GM21825 (cell line): ENCODE measurements at regions not wholly inside any gene's neighbourhood (a gene's known extent, or its start where the extent isn't known, plus 50 kb on each side); places are given as distances from the start of the nearest gene placed in this dataset.
"Not testable (repeated sequence)": the region's sequence is repeated elsewhere in the genome, so short reads cannot be mapped to it uniquely, and the experiment has no call there.

Experiments
- ATAC-seq: cut with Tn5 transposase; IDR thresholded peaks from one replicate; pipeline ENCODE4 v1.9.1; 2021; ENCODE audit warnings: mild to moderate bottlenecking, moderate library complexity; ENCODE audit not compliant: unreplicated experiment

DNA sequence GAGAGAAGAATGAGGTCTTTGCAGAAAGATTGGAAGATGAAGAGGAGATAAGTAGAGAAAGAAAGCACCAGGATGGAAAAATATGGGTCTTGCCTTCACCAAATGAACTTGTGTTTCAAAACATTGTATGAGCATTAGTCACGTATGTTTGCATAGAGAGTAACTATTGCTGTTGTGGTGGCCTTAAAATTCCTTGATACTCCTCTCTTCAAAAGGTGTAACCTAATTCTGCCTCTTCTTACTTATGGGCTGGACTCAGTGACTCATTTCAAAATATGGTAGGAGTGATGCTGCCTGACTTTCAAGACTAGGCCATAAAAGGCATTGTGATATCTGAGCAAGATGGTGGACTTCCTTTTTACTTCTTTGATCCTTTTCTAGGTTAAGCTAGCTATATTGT, 228.7 kb upstream of the ZNF385D start:
- no peak for ATAC-seq

DNA sequence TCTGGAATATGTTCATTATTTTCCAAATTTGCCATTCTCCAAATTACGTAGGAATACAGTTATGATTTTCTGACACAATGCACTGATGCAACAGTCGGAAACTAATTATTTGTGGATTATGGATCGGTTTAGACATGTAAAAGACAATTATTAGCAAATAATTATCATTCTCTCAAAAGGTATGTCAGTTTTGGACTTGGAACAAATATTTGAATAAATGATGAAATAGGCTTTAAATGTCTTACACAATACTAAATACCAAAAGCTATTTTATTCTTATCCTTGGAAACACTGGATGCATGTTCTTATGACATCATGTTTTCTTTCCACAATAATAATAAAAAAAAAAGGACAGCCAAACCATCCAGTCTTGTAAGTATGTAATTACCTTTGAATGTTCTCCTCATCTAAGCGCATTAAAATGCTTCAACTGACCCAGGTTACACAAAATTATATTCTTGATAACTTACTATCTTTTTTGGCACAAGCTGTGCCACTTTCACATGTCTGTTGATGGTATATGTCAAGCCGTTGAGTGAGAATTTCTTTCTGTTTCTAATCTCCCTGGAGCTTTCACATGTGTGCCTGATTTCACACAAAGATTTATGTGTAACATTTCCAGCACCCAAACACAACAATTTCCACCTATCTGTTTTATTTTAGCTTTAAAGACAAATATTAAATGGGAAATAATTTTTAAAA, 238.5 kb upstream of the ZNF385D start:
- no peak for ATAC-seq

DNA sequence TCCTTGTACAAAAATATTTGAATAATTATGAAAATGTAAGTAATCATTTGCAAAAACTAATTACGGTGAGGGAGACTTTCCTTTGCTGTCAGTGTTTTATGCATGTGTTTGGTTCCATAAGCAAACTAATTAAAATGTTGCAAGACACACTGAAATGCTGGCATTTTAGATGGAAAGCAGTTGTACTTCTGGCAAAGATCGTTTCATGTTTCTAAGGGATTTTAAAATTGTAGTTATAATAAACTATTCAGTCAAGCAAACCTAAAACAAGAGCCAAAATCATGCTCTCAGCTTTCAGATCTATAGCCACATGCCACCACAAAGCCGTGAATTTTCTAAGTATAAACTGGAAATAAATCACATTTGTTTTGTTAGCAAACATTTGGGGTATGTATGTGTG, 240.1 kb upstream of the ZNF385D start:
- no peak for ATAC-seq

DNA sequence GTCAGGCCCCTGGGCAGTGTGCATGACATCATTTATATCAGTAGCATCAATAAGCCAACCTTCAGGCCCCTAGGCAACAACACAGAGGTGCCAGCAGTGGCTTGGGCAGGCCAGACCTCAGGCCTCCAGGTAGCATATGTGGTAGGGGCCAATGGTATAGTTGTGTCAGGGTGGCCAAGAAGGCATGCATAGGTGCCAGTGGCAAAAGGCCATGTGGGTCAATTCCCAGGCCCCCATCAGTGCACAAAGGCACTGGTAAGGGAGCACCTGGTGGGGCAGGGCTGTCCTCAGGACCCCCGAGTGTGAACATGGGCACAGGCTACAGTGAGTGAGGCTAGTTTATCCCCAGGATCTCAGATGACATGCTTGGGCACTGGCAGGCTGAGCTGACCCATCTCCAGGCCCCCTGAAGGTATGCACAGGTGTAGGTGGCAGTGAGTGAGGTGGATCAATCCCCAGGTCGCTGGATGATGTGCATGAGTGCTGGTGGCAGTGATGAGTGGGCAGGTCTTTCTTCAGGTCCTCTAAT, 244.1 kb upstream of the ZNF385D start:
- no peak for ATAC-seq

DNA sequence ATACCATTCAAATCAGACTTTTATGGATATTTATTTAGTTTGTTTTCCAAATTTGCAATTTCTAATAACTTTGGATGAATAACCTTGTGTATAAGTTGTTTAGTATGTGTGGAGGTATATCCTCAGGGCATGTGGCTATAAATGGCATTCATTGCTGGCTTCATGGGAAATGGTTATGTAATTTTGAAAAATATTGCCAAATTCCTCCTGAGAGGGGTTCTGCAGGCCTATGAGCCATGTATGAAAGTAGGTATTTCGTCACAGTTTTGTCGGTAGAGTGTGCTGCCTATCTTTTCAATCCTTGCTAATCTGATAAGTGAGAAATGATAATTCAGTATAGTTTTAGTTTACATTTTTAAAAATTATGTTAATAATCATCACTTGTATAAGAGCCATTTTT, 256.4 kb upstream of the ZNF385D start:
- ATAC-seq, result no peak

DNA sequence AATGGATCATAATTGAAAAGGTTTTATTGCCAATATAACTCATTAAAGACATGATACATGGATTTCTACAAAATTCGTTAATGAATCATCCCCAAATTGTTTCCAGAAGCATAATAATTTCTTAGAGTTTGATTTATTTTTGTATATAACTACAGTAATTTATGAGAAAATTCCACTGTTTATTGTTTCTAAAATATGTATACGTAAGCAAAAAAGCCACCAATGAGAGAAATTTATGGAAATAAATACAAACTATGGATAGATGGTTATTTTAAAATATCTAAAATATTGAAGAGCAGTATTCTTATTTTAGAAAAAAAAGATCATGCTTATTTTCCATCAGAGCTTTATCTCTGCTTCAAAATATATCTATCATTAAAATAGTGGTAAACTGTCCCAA, 260.0 kb upstream of the ZNF385D start:
- no peak for ATAC-seq

DNA sequence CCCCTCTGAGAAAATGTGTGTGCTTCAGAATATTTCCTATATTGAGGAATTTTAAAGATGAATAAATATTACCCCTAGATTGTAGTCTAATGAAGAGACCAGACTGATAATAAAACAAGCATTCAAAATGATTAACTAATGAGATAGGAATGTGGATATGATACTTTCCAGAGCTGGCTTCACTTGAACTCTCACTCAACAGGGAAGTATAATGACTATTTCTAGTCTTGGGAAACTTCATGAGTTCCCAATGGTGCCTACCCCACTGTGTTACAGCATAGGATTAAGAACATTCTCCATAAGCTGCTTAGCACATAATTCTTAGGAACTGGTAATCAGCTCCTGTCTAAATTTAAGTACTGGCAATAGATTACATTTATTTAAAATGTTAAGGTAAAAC, 261.5 kb upstream of the ZNF385D start:
- no peak for ATAC-seq

DNA sequence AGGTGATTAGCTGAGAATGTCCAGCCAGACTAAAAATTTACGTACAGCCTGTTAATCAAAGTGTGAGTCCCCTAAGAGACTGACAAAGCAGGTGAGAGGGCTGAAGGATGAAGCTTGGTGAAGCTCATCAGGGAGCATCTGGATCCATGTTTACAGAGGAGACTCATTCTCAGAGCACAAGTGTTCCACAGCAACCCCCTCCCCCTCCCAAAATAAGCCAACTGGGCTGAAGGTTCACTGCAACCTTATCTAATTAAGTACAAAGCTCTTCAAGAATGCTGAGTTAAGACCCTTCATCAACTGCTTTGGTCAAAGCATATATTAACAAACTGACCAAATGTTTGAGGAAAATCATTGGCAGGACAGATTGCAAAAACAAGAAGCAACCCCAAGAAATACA, 262.6 kb upstream of the ZNF385D start:
- ATAC-seq, result no peak

DNA sequence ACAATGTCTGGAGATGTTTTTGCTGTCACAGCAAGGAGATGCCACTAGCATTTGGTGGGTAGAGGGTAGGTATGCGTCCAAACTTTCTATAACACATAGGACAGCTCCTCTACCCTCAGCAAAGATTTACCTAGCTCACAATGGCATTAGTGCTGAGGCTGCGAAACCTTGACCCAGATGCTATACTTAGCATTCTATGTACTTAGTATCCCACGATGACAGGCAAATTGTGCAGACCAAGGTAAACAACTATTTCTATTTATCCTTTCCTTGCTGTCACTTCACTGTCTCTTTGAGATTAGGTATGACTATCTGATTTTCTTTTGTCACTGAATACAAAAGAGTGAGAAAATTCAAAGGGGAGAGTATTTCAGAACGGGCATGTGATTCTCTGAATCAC, 265.2 kb upstream of the ZNF385D start:
- ATAC-seq, result no peak

DNA sequence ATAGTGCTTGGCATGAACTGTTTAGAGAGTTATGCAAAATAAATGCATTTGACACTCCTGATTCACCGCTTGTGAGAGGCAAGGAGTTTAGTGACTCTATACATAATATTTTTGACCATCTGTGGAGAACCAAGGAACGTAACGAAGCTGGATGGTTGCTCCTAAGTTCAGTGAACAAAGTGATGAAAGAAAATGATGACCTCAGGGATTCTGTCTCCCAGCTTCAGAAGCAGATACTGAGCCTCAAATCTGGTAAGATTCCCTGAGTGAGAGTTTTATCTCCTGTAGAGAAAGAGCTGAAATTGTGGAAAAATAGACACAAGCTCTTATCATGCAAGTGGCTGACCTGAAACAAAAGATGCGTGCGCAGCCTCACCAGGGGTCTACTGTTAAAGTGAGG, 273.6 kb upstream of the ZNF385D start:
- not testable (repeated sequence) for ATAC-seq

DNA sequence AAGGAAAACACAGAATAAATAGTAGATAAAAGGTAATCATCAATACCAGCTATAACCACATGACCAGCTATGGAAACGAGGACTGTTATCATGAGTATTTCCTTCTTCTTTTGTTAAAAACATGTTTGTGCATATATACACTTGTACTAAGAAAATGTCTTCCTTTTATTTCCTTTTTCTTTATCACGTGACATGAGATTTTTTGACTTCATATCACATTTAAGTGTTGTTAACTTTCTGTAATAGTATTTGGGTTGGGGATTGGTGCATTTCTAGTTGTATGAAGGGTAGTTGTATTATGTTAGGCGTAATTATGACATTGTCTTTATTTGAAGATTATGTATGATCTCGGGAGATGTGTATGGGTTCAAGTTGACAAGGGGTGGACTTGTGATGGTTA, 278.5 kb upstream of the ZNF385D start:
- no peak for ATAC-seq

DNA sequence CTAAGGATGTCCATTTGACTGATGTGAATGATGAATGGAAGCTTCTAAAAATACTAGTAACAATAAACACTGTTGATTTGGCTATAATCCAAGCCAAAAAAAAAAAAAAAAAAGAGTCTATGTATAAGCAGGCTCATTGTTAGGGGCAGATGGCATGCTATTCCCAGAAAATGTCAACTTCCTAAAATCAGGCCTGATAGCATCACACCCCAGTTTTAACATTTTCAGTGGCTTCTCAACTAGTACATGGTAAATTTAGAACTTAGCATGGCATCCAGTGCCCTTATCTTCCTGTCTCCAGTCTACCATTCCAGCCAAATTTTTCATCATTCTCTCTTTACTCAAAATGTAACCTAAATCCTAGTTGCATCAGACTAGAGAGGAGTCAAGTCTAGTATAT, 288.2 kb upstream of the ZNF385D start:
- ATAC-seq, result no peak

DNA sequence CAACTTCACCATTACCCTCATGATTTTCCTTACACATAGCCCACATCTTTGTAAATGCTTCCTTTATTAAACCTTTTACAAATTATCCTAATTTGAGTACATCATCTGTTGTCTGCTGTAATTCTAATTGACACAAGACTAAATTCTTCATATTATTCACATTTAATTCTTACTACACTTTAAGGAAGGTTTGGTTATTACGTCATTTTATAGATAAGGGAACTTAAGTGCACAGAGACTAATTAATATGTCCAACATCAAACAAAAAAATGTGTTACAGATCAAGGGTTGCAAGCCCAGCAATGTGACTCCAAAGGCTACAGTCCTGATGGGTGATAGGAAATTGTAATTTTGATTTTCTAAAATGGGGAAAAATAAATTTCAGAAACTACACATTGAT, 289.1 kb upstream of the ZNF385D start:
- no peak for ATAC-seq

DNA sequence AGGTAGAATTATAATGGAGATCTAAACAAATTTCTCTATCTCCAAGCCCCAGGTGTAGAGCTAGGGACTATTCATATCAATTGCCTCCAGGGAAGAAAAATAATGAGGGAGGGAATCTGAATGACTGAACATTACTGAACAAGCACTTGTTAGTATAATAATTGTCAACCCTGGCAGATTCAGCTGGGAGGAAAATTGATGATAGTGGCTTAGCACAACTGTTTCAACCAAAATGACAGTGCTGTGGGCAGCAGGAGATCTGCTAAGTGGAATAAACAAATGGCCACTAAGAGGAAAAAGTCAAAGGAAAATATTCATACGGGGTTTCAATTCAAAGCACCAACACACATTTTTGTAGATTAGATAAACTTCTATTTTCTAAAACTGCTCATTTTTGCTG, 294.9 kb upstream of the ZNF385D start:
- ATAC-seq, result no peak

DNA sequence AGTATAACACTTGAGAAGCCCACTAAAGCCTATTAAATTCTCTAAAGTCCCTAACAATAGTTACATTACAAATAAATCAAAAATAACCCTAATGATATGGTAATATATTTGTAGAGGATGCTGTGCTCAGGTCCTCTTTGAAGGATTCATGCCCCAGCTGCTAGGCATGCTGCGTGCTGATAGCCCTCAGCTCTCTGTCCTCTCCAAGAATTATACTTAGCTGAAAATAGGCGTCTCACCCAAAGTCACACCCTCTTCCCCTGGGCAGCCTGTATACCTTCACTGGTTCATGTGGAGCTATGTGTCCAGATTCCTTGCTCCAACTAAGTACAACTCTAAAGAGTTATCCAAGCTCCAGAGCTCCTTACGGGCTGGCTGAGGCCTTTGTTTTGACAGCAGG, 312.5 kb upstream of the ZNF385D start:
- ATAC-seq, result no peak

DNA sequence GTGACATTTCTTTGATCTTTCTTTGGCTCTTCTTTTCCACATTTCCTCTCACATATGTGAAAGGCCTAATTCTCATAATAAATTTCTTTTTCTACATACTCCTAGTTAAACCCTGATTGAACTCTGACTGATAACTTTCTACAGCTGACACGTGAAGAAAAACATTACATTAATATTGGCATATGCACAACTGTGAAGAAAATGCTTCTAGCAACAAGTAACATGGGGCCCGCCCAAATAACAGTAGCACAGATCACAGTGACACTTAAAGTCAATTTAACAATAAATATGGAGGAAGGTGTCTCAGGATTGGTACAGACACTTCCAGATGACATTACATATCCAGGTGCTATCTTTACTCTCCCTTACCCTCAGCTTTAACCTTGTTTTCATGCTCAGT, 317.6 kb upstream of the ZNF385D start:
- no peak for ATAC-seq

DNA sequence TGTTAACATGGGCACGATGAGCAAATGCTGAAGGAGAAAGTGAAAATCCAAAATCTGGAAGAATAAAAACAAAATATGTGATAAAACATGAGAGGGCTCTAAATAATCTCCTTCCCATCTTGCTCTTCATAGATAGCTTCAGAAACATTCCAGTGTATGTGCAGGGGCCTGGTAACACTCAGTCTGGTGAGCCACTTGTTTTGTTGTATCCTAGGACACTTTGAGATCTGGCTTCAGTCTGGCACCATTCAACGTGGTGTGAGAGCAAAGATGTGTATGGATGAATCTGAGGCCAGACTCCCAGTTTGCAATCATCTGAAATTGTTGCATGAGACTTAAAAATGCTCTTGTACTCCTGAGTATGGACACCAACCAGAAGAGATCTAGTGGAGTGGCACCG, 337.2 kb upstream of the ZNF385D start:
- ATAC-seq, result no peak

DNA sequence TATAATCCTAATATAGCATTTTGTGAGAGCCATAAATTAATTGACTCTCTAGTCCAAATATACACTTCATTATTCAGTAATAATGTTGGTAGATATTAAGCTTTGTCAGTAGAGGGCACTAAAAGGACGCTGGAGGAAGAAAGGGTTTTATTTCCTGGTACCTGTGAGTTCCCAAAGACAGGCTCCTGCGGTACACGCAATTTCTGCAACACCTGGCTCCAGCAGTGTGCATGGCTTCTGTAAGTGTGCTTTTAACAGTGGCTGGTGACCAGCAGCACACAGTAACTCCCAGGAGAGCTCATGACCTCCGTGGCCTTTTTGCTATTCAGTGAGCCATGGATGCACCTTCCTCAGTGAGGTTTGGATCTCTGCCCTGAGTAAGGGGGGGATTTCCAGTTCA, 338.3 kb upstream of the ZNF385D start:
- ATAC-seq, result peak; percentile 95

DNA sequence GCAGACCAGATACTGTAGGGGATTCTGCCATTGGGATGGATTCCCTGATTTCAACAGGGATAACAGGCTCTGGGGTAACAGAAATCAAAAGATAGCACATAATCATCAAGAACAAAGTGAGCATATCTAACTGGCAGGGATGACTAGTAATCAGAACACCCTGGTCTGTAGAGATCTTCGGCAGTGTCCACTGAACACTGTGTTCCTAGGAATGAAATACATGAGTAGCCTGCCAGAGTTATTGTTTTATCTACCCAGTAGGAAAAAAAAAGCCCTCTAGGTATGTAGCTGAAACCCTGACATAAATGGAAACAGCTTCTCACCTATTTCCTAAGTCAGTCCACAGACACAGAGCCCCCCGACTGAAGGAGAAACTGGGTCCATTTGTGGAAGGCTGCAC, 340.3 kb upstream of the ZNF385D start:
- no peak for ATAC-seq

DNA sequence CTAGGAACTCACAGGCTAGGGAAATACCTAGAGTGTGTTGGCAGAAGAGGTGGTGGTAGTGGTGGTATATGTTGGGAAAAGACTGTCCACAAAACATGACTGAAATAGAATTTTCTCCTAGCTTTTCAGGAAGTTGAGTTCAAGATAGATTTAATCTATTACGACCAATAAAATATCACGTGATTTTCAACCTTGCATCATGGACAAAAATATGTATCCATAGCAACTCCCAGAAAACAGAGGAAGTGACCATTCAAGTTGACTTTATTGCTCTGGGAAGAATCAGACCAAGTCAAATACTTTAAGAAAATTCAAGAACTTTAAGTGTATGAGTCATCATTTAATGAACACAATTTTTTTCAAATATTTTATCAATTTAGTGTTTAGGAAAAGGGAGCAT, 347.0 kb upstream of the ZNF385D start:
- ATAC-seq, result no peak

DNA sequence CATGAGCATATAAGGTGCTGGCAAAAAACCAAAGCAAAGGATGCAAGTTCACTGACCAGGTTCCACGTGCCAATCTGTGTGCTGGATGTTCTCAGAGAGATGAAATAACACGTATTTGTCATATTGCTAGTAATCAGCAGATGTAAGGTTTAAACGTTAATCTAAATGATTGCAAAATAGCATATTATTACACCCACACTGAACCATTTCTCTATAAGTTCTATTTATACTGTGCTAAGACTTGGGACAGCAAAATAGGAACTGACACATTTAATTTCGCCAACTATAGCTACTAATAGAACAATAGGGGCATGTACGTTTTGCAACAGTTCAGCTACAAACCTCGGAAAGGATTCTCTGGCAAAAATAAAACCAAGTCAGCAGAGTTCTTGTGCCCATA, 350.3 kb upstream of the ZNF385D start:
- ATAC-seq, result no peak

DNA sequence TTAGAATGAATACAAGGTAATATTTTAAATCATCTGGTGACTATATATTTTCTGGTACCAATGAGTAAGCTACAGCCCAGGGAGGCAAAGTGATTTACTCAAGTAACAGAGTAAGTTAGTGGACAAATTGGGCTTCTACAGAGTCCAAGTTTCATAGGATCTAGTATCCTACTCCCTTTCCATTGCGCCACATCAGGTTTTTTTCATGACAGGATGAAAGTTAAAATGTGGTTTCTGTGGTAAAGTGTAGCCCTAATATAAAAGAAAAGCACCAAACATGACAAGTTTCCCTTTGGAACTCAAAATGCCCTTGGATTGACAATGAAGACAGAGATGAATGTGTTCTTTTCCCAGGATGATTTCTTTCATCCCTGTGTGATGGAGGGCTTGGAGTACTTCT, 350.8 kb upstream of the ZNF385D start:
- ATAC-seq, result no peak

DNA sequence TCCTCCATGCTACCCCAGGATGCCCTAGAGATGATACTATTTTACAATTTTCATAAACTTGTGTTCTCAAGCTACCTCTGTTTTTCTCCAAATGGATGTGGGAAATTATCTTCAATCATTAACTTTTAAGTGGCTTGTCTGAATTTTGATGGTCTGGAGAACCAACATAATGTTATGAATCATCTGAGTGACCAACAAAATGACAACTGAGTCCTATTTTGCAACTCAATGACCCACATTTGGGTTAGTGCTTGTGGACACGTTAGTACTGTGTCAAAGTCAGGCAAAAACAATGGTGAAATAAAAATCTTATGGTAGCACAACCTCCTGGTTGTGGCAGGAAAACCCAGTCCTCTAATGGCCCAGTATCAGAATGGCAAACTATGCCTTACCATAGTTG, 352.4 kb upstream of the ZNF385D start:
- ATAC-seq, result no peak
